ENCODE measurements at regions not wholly inside any gene's neighbourhood (a gene's known extent, or its start where the extent isn't known, plus 50 kb on each side); places are given as distances from the start of the nearest gene placed in this dataset.

- no peak for DNase-seq
These were observed 66.1 kb upstream of the ATP8B1 start for GRCh38 chr18:57869221-57869620.

- DNase-seq: no peak
These were observed 63.2 kb upstream of the ATP8B1 start for GRCh38 chr18:57866355-57866754.

GRCh38 chr18:57864615-57865121, 61.6 kb upstream of the ATP8B1 start:
- DNase-seq: no peak

DNA sequence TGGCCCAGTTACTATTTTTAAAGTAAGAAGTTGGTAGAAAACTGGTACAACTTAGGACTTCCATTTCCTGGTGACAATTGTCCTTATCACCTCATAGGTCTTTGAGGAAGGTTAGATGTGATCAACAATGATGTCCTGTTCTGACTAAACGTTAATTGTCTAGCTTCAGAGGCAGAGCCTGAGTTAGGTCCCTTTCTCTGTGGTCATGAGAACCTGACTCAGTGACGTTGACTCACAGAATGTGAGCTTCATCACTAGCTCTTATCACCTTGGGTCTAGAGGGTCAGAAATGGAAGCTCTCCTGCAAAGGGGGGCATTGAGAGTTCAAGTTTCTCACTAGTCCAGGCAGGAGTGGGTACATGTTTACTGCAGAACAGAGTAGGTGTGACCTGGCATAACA, 60.6 kb upstream of the ATP8B1 start:
- no peak for DNase-seq

GRCh38 chr18:57859314-57859713, 56.2 kb upstream of the ATP8B1 start:
- no peak for DNase-seq

- DNase-seq: peak; percentile 97
These were observed 53.6 kb upstream of the ATP8B1 start for GRCh38 chr18:57856557-57857280.

DNA sequence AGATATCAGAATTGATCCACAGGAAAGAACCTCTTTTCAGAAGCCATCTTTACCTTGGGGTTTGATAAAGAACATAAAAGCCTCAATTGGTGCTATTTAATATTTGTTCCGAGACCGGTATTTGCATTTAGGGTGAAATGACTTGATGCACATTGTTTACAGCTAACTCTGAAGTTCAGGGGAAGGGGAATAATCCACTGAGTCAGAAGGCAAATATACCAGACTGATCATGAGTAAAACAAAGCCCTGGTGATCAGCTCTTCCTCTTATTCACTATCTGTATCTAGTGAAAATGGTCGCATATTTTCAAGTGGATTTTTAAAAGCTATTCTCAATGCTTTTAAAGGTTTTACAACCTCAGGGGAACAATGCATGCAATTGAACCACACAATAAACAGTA, 53.0 kb upstream of the ATP8B1 start:
- DNase-seq: no peak

DNA sequence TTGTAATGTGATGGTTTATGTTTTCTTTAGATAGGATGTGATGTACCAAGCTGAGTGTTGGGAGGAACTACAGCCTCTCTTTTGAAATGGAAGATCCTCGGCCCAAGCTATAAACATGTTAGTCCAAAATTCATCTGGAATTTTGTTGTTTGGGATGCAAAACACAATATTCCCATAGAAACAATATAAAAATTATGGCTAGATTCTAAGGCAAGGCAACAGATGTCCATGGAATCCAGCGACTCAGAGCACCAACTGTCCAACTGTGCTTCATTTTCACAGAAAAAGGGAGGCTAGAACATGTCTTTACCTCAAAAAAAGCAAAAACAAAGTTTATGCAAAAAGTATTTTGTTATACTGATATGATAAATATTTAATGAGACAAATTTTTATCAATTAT, 52.4 kb upstream of the ATP8B1 start:
- no peak for DNase-seq

DNA sequence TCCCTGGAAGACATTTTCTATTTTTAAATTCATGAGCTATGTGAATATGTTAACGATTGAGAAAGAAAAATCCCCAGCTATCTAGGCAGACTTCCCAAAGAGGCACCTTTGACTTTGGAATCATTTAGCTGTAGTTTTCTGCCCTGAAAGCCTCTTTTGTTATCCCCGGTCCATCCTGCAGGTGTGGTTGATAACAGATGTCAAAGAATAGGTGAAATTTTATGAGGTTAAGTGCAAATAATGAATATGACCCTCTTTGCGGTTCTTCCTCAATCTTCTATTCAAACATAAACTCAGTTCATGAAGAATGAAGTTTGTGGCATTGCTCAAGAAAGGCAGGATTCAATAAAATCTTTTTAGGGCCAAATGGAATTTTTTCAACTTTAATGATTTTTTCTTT, 51.6 kb upstream of the ATP8B1 start:
- no peak for DNase-seq

DNA sequence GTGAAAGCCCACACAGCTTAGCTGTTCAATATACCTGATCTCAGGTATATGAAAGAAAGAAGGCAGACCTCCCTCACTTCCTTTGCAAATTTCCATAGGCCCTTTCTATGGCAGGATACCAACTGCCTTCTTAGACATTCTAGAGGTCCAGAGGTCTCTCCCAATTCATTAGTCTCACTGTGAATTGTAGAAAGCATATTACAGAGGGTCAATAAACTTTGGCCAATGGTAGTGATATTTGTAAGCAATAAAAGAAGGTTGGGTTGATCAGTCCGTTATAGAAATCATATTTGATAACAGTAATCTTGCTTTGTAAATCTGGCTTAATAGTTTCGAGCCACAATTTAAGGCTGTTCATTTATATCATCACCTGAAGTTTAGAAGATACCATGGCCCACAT, 50.7 kb upstream of the ATP8B1 start:
- DNase-seq: no peak

DNA sequence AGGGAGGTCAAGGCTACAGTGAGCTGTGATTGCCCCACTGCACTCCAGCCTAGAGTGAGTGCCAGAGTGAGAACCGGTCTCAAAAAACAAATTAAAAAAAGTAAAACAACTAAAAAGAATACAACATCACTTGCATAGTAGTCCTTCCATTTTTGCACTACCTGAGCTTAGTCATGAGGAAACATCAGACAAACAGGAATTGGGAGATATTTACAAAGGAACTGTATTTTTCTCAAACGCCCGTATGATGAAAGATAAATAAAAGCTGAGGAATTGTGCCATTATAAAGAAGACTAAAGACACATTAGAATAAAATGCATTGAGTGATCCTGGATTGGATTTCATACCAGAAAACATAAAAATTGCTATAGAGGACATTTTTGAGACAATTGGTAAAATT, 50.0 kb upstream of the ATP8B1 start:
- DNase-seq: no peak
